Colonic mucosa (tissue), 4 donors: ENCODE measurements at regions not wholly inside any gene's neighbourhood (a gene's known extent, or its start where the extent isn't known, plus 50 kb on each side); places are given as distances from the start of the nearest gene placed in this dataset.

Experiments
- DNase-seq: peaks from one replicate; pipeline ENCODE4 v3.0.0-alpha.2; 2020
- H3K27ac ChIP-seq: fragments of 200-600 bp; one replicate; pipeline ENCODE4 v1.8.0; 2021
- H3K27me3 ChIP-seq: fragments of 200-600 bp; one replicate; pipeline ENCODE4 v1.8.0; 2021
- H3K36me3 ChIP-seq: fragments of 200-600 bp; one replicate; pipeline ENCODE4 v1.8.0; 2021
- H3K4me1 ChIP-seq: fragments of 200-600 bp; one replicate; pipeline ENCODE4 v1.8.0; 2021; ENCODE audit warnings: mild to moderate bottlenecking
- H3K4me3 ChIP-seq: fragments of 200-600 bp; one replicate; pipeline ENCODE4 v1.8.0; 2021
- H3K9ac ChIP-seq, 2 donors: one replicate each; pipeline ENCODE4 v1.7.0; 2013; ENCODE audit warnings: control low read depth in 2 of 2, low read depth in 2 of 2, low read length in 2 of 2
- H3K9me3 ChIP-seq: fragments of 200-600 bp; one replicate; pipeline ENCODE4 v1.8.0; 2021
- intact Hi-C: fragments of 100-400 bp; cut with DNase I; formaldehyde crosslinking; loops from one replicate; pipeline ENCODE4 v1.14.1; 2022
- TF ChIP-seq, protein P1 (sequence below): fragments of 200-600 bp; IDR thresholded peaks from one replicate; pipeline ENCODE4 v1.8.0; 2022; ENCODE audit warnings: antibody characterized with exemption, mild to moderate bottlenecking
- donor health status: healthy.
- donor health status: DM: no; HTN: no; CAD: no.
- donor health status: DM: no; HTN: no; CAD: no.

DNA sequence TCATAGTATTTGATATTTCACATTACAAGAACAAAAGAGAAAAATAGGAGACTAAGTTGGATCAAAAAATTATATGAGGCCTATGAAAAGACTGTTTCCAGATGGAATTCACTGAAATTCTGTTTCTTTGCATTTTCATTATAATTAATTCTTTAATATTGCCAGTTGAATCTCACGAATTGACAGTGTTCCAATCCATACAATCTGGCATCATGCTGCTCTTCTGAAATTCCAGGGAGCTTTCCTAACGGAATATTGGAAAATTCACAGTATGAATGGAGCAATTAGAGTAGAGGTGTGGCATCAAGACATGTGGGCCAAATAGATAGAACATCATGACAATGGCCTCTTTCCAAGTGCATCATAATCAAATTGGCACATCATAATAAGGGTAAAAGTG lies 1178.9 kb upstream of the WWC1 start:
- H3K36me3 ChIP-seq: no peaks in the 10 kb centered on the region
- no peak overlapping the region for H3K9ac ChIP-seq
- no peak overlapping the region for H3K27ac ChIP-seq
- no peaks in the 10 kb centered on the region for H3K9me3 ChIP-seq
- no peaks in the 10 kb centered on the region for H3K27me3 ChIP-seq
- no peaks in the 10 kb centered on the region for H3K4me1 ChIP-seq
- DNase-seq: no peak
- H3K4me3 ChIP-seq: no peak overlapping the region
- intact Hi-C loops: no loop called here
- TF ChIP-seq, protein P1, sequence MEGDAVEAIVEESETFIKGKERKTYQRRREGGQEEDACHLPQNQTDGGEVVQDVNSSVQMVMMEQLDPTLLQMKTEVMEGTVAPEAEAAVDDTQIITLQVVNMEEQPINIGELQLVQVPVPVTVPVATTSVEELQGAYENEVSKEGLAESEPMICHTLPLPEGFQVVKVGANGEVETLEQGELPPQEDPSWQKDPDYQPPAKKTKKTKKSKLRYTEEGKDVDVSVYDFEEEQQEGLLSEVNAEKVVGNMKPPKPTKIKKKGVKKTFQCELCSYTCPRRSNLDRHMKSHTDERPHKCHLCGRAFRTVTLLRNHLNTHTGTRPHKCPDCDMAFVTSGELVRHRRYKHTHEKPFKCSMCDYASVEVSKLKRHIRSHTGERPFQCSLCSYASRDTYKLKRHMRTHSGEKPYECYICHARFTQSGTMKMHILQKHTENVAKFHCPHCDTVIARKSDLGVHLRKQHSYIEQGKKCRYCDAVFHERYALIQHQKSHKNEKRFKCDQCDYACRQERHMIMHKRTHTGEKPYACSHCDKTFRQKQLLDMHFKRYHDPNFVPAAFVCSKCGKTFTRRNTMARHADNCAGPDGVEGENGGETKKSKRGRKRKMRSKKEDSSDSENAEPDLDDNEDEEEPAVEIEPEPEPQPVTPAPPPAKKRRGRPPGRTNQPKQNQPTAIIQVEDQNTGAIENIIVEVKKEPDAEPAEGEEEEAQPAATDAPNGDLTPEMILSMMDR: no peak

DNA sequence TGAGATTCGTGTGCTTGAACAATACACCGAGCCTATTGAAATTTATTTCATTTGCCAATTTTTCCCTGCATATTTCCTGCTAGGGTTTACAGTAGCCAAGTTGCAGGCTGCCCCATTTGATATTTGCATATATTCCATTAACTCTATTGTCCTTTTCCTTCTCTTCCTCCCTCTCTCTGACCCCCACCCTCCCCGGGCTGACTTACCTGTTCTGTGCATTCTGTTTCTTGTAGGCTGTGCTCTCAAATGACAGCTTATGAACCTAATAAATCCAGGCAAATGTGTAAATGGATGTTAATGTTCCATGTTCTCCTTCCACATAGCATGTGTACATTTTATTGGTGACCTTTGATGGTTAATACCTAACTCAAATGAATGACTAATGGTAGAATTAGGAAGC lies 1169.2 kb upstream of the WWC1 start:
- intact Hi-C loops: no loop called here
- TF ChIP-seq, protein P1: no peak

DNA sequence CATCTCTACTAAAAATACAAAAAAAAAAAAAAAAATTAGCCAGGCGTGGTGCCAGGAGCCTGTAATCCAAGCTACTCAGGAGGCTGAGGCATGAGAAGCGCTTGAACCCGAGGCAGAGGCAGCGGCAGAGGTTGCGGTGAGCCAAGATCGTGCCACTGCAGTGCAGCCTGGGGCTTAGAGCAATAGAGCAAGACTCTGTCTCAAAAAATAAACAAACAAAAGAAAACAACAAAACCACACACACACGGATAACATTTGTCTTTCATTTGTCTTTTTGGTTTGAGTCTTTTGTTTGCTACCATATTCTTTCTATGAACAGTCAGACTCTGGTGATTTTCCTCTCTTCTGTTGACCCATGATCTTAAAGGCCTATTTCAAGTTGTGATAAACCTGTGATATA lies 1168.3 kb upstream of the WWC1 start:
- intact Hi-C loops: no loop called here
- no peak overlapping the region for H3K9ac ChIP-seq
- TF ChIP-seq, protein P1: no peak
- H3K4me1 ChIP-seq: no peaks in the 10 kb centered on the region
- no peaks in the 10 kb centered on the region for H3K9me3 ChIP-seq
- no peaks in the 10 kb centered on the region for H3K27me3 ChIP-seq
- DNase-seq: no peak
- no peaks in the 10 kb centered on the region for H3K36me3 ChIP-seq
- no peak overlapping the region for H3K4me3 ChIP-seq
- no peak overlapping the region for H3K27ac ChIP-seq

More for the DNA sequence above, 1169.2 kb upstream of the WWC1 start:
- Histone ChIP-seq H3K36me3 (no peaks in the 10 kb centered on the region), H3K27me3 (no peaks in the 10 kb centered on the region), H3K4me1 (no peaks in the 10 kb centered on the region), H3K9ac (no peak overlapping the region), H3K9me3 (no peaks in the 10 kb centered on the region), H3K27ac (no peak overlapping the region), H3K4me3 (no peak overlapping the region)
- DNase-seq: no peak

DNA sequence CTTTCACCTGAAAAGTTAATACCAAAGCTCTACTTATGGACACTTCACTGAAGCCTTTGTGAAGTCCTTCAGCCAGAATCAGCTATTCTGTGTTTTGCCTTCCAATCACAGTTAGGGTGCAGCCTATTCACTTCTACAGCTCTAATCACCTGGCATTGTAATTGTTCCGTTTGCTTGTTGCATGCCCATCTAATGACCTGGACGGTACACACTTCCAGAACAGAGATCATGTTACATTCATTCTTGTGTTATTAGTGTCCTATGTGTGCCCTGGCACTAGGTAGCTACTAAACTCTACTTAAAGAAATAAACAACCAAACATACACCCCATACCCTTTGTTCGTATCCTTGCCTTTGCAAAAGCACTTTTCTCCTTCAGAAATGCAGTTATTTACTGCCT lies 1162.9 kb upstream of the WWC1 start:
- H3K27me3 ChIP-seq: no peaks in the 10 kb centered on the region
- H3K4me3 ChIP-seq: no peak overlapping the region
- no peaks in the 10 kb centered on the region for H3K4me1 ChIP-seq
- intact Hi-C loops: no loop called here
- no peak overlapping the region for H3K9ac ChIP-seq
- H3K27ac ChIP-seq: no peak overlapping the region
- H3K9me3 ChIP-seq: no peaks in the 10 kb centered on the region
- TF ChIP-seq, protein P1: no peak
- H3K36me3 ChIP-seq: no peaks in the 10 kb centered on the region
- DNase-seq: no peak

GRCh38 chr5:167140548-167141291 lies 1150.7 kb upstream of the WWC1 start:
- intact Hi-C loops: no loop called here
- Histone ChIP-seq H3K36me3 (no peaks in the 10 kb centered on the region), H3K27me3 (no peaks in the 10 kb centered on the region), H3K9me3 (no peaks in the 10 kb centered on the region), H3K4me1 (no peaks in the 10 kb centered on the region), H3K9ac (no peak overlapping the region), H3K4me3 (no peak overlapping the region), H3K27ac (no peak overlapping the region)
- DNase-seq: no peak
- TF ChIP-seq, protein P1: no peak
